ENCODE measurements at regions not wholly inside any gene's neighbourhood (a gene's known extent, or its start where the extent isn't known, plus 50 kb on each side); places are given as distances from the start of the nearest gene placed in this dataset.
"Not testable (repeated sequence)": the region's sequence is repeated elsewhere in the genome, so short reads cannot be mapped to it uniquely, and the experiment has no call there.

GRCh38 chr4:165803005-165803404, 70.0 kb upstream of the TLL1 start:
- CTCF ChIA-PET = no interaction called here

GRCh38 chr4:165805406-165805805, 67.6 kb upstream of the TLL1 start:
- POLR2A ChIA-PET = no interaction called here

More at GRCh38 chr4:165803005-165803404, 70.0 kb upstream of the TLL1 start:
- TF ChIP-seq CTCF (IDR thresholded peaks at IDR 0.05; ENCODE audit: control extremely low read depth, extremely low read depth, low read depth, missing control alignments) = no peak
- DNase-seq (ENCODE audit: extremely low spot score) = no peak
- POLR2A ChIA-PET = no interaction called here

GRCh38 chr4:165806613-165807012, 66.4 kb upstream of the TLL1 start:
- POLR2A ChIA-PET = no interaction called here
- no peak for DNase-seq (ENCODE audit: extremely low spot score)
- CTCF ChIA-PET = interaction anchor here (1.2 kb wide), 1 partner anchor 14 kb away, joined by 3 read pairs; no protein-coding TSS in a partner anchor
- TF ChIP-seq CTCF (IDR thresholded peaks at IDR 0.05; ENCODE audit: control extremely low read depth, extremely low read depth, low read depth, missing control alignments) = no peak

More at GRCh38 chr4:165805406-165805805, 67.6 kb upstream of the TLL1 start:
- TF ChIP-seq CTCF (IDR thresholded peaks at IDR 0.05; ENCODE audit: control extremely low read depth, extremely low read depth, low read depth, missing control alignments) = no peak
- no peak for DNase-seq (ENCODE audit: extremely low spot score)
- CTCF ChIA-PET = interaction anchor here (2.0 kb wide), 1 partner anchor 12 kb away, joined by 7 read pairs; no protein-coding TSS in a partner anchor

GRCh38 chr4:165810726-165811125, 62.3 kb upstream of the TLL1 start:
- CTCF ChIA-PET = no interaction called here
- POLR2A ChIA-PET = no interaction called here
- no peak for TF ChIP-seq CTCF (IDR thresholded peaks at IDR 0.05; ENCODE audit: control extremely low read depth, extremely low read depth, low read depth, missing control alignments)
- DNase-seq (ENCODE audit: extremely low spot score) = no peak

GRCh38 chr4:165813606-165814005, 59.4 kb upstream of the TLL1 start:
- TF ChIP-seq CTCF (IDR thresholded peaks at IDR 0.05; ENCODE audit: control extremely low read depth, extremely low read depth, low read depth, missing control alignments) = no peak
- ChIA-PET POLR2A (no interaction called here), CTCF (no interaction called here)
- no peak for DNase-seq (ENCODE audit: extremely low spot score)

- DNase-seq (ENCODE audit: extremely low spot score) = no peak
- TF ChIP-seq CTCF (IDR thresholded peaks at IDR 0.05; ENCODE audit: control extremely low read depth, extremely low read depth, low read depth, missing control alignments) = no peak
- CTCF ChIA-PET = no interaction called here
- POLR2A ChIA-PET = no interaction called here
Measured at GRCh38 chr4:165814256-165815020, 58.6 kb upstream of the TLL1 start.

GRCh38 chr4:165819126-165819525, 53.9 kb upstream of the TLL1 start:
- DNase-seq (ENCODE audit: extremely low spot score); CTCF ChIA-PET; POLR2A ChIA-PET: not testable (repeated sequence)

All from GM10248 (cell line).